Brain microvascular endothelial cell (primary cell): ENCODE measurements at regions not wholly inside any gene's neighbourhood (a gene's known extent, or its start where the extent isn't known, plus 50 kb on each side); places are given as distances from the start of the nearest gene placed in this dataset.

Experiments used
- DNase-seq: peaks from one replicate; pipeline ENCODE4 v3.0.0-alpha.2; 2020
- H3K27ac ChIP-seq: fragments of 250-450 bp; sonication (Bioruptor Pico); 2 replicates; pipeline ENCODE4 v1.5.1; 2020; ENCODE audit warnings: mild to moderate bottlenecking, moderate library complexity
- H3K27me3 ChIP-seq: fragments of 250-450 bp; sonication (Bioruptor Pico); replicated peaks from 2 replicates; pipeline ENCODE4 v1.5.1; 2020; ENCODE audit warnings: mild to moderate bottlenecking
- H3K36me3 ChIP-seq: fragments of 250-450 bp; sonication (Bioruptor Pico); replicated peaks from 2 replicates; pipeline ENCODE4 v1.5.1; 2020; ENCODE audit warnings: mild to moderate bottlenecking
- H3K4me3 ChIP-seq: 2 replicates; pipeline ENCODE4 v1.5.1; 2011; ENCODE audit warnings: low read depth, mild to moderate bottlenecking, control low read depth, low read length, moderate library complexity
- CTCF ChIP-seq: IDR thresholded peaks from 2 replicates; pipeline ENCODE4 v1.5.1; 2011; ENCODE audit warnings: low read depth, mild to moderate bottlenecking, moderate library complexity, low read length, control low read depth, inconsistent platforms; ENCODE audit errors: missing control alignments
- in situ Hi-C: cut with HindIII; loops from 2 replicates; pipeline ENCODE4 v1.10.0; 2017; ENCODE audit warnings: low sequenced_read_pairs, low pct_ligation_motif_present

- Histone ChIP-seq H3K36me3 (no peaks in the 10 kb centered on the region), H3K27ac (no peak overlapping the region), H3K27me3 (no peaks in the 10 kb centered on the region), H3K4me3 (no peak overlapping the region)
- in situ Hi-C loops = no loop called here
- no peak for TF ChIP-seq CTCF
- no peak for DNase-seq
Measured at GRCh38 chr4:171588051-171588545, 225.1 kb upstream of the GALNTL6 start.

GRCh38 chr4:171583790-171584189, 229.4 kb upstream of the GALNTL6 start:
- Histone ChIP-seq H3K27me3 (no peaks in the 10 kb centered on the region), H3K36me3 (no peaks in the 10 kb centered on the region), H3K27ac (no peak overlapping the region), H3K4me3 (no peak overlapping the region)
- in situ Hi-C loops = no loop called here
- DNase-seq = no peak
- TF ChIP-seq CTCF = no peak

GRCh38 chr4:171582961-171583581, 230.1 kb upstream of the GALNTL6 start:
- TF ChIP-seq CTCF = no peak
- H3K27ac ChIP-seq = no peak overlapping the region
- no peaks in the 10 kb centered on the region for H3K36me3 ChIP-seq
- no peaks in the 10 kb centered on the region for H3K27me3 ChIP-seq
- in situ Hi-C loops = no loop called here
- no peak overlapping the region for H3K4me3 ChIP-seq
- no peak for DNase-seq

GRCh38 chr4:171573181-171573580, 240.0 kb upstream of the GALNTL6 start:
- H3K36me3 ChIP-seq = no peaks in the 10 kb centered on the region
- in situ Hi-C loops = no loop called here
- DNase-seq = no peak
- H3K4me3 ChIP-seq = no peak overlapping the region
- no peak overlapping the region for H3K27ac ChIP-seq
- H3K27me3 ChIP-seq = no peaks in the 10 kb centered on the region
- TF ChIP-seq CTCF = no peak

- H3K27me3 ChIP-seq = no peaks in the 10 kb centered on the region
- no peaks in the 10 kb centered on the region for H3K36me3 ChIP-seq
- TF ChIP-seq CTCF = no peak
- DNase-seq = no peak
- no peak overlapping the region for H3K4me3 ChIP-seq
- in situ Hi-C loops = no loop called here
- no peak overlapping the region for H3K27ac ChIP-seq
Measured at GRCh38 chr4:171565130-171565788, 247.9 kb upstream of the GALNTL6 start.
